K562 (cell line): ENCODE measurements at regions not wholly inside any gene's neighbourhood (a gene's known extent, or its start where the extent isn't known, plus 50 kb on each side); places are given as distances from the start of the nearest gene placed in this dataset.

ENCODE experiments used
- ATAC-seq: fragments of 200-7000 bp; cut with Tn5 transposase; 3 replicates; pipeline ENCODE4 v1.9.1; 2020; ENCODE audit warnings: moderate library complexity
- BruUV-seq: library from RNA; stranded (reverse); fragments of 400-500 nt; replicated peaks from 2 replicates; lab custom pipeline; 2021; lab: Mats Ljungman, UMichigan
- CTCF ChIA-PET: fragments of 300-600 bp; formaldehyde crosslinking; extraction: SDS; loops from one replicate; lab custom pipeline; 2021; ENCODE audit warnings: low intra/inter-chr PET ratio; lab: Yijun Ruan, JAX
- POLR2A ChIA-PET: fragments of 300-600, 350-650 bp; sonication (Branson Sonifier 250); formaldehyde crosslinking; extraction: SDS; loops from one replicate; lab custom pipeline; 2021; ENCODE audit warnings: antibody characterized with exemption, inconsistent platforms; lab: Yijun Ruan, JAX
- DNase-seq, 4 experiments: peaks; one replicate each; pipeline versions ENCODE4 v3.0.0 to v3.0.0-alpha.2; 2011 to 2018; ENCODE audit warnings: low spot score in 3 of 4, mixed read lengths in 3 of 4; ENCODE audit errors: extremely low read depth in 1 of 4
- FAIRE-seq: peaks from 2 replicates; lab custom pipeline; 2011; peaks lifted over from hg19 to GRCh38; lab: Jason Lieb, UNC
- H2AFZ ChIP-seq: 2 replicates; pipeline ENCODE4 v1.6.0; 2011; ENCODE audit warnings: low read depth, low read length, control low read depth, inconsistent platforms
- H3K27ac ChIP-seq: fragments of 200-600 bp; 3 replicates; pipeline ENCODE4 v1.8.0; 2011; ENCODE audit warnings: low read depth, mild to moderate bottlenecking, control low read depth, inconsistent platforms, low read length, moderate library complexity, mixed read lengths; ENCODE audit errors: extremely low read depth
- H3K27me3 ChIP-seq, 2 experiments: fragments of 300-600 bp in 1 of 2; 2 replicates in 1 of 2; 3 replicates in 1 of 2; pipeline versions ENCODE4 v1.6.0 to v1.8.0; 2011; ENCODE audit warnings: inconsistent platforms in 2 of 2, low read length in 2 of 2, mild to moderate bottlenecking in 1 of 2, mixed read lengths in 1 of 2, moderate library complexity in 1 of 2; ENCODE audit not compliant: control insufficient read depth in 2 of 2, insufficient read depth in 2 of 2
- H3K36me3 ChIP-seq: fragments of 300-600 bp; 3 replicates; pipeline ENCODE4 v1.8.0; 2011; ENCODE audit warnings: mild to moderate bottlenecking, low read length, inconsistent platforms; ENCODE audit not compliant: control insufficient read depth, insufficient read depth
- H3K4me1 ChIP-seq, 2 experiments: fragments of 200-600 bp in 1 of 2; replicated peaks in 1 of 2; 2 replicates in 1 of 2; 3 replicates in 1 of 2; pipeline versions ENCODE4 v1.5.1 to v1.8.0; 2011; ENCODE audit warnings: inconsistent platforms in 2 of 2, low read length in 2 of 2, mild to moderate bottlenecking in 1 of 2, mixed read lengths in 1 of 2, moderate library complexity in 1 of 2; ENCODE audit not compliant: control insufficient read depth in 2 of 2, insufficient read depth in 2 of 2
- H3K4me2 ChIP-seq: 2 replicates; pipeline ENCODE4 v1.6.1; 2011; ENCODE audit warnings: low read length, control low read depth, inconsistent platforms, mixed read lengths; ENCODE audit not compliant: insufficient read depth
- H3K4me3 ChIP-seq: fragments of 200-600 bp; sonication (generic), shearing (Covaris generic); 2 replicates; pipeline ENCODE4 v1.5.1; 2016; ENCODE audit warnings: control low read depth, inconsistent platforms
- H3K79me2 ChIP-seq: fragments of 200-600 bp; 3 replicates; pipeline ENCODE4 v1.8.0; 2011; ENCODE audit warnings: low read length, inconsistent platforms; ENCODE audit not compliant: control insufficient read depth, insufficient read depth
- H3K9ac ChIP-seq, 2 experiments: 2 replicates each; pipeline versions ENCODE4 v1.6.0 to v1.6.1; 2011; ENCODE audit warnings: low read depth in 2 of 2, low read length in 2 of 2, control low read depth in 1 of 2, inconsistent platforms in 1 of 2, mild to moderate bottlenecking in 1 of 2, mixed read lengths in 1 of 2; ENCODE audit not compliant: insufficient read depth in 1 of 2
- H3K9me1 ChIP-seq: one replicate; pipeline ENCODE4 v1.6.0; 2011; ENCODE audit warnings: inconsistent platforms, mild to moderate bottlenecking, low read length, moderate library complexity; ENCODE audit not compliant: control insufficient read depth, insufficient read depth
- H3K9me3 ChIP-seq: replicated peaks from 2 replicates; pipeline ENCODE4 v1.5.1; 2011; ENCODE audit warnings: low read depth, low read length, inconsistent platforms; ENCODE audit not compliant: control insufficient read depth, insufficient read depth
- H4K20me1 ChIP-seq: replicated peaks from 2 replicates; pipeline ENCODE4 v1.6.1; 2011; ENCODE audit warnings: low read length, inconsistent platforms, mixed read lengths; ENCODE audit not compliant: control insufficient read depth, insufficient read depth
- BMI1 ChIP-seq: fragments of 150-350 bp; IDR thresholded peaks from 2 replicates; pipeline ENCODE4 v1.6.1; 2014; ENCODE audit warnings: low read length
- E2F3 ChIP-seq: fragments of 250-450 bp; sonication (Bioruptor Pico); IDR thresholded peaks from 2 replicates; pipeline ENCODE4 v1.4.0; 2020; ENCODE audit warnings: mild to moderate bottlenecking
- EP400 ChIP-seq: fragments of 450-650 bp; IDR thresholded peaks from 2 replicates; pipeline ENCODE4 v1.6.1; 2017; ENCODE audit warnings: antibody characterized with exemption, mild to moderate bottlenecking, moderate library complexity
- GTF2B ChIP-seq: IDR thresholded peaks from 2 replicates; pipeline ENCODE4 v1.6.1; 2011; ENCODE audit not compliant: insufficient read length; ENCODE audit errors: extremely low read depth
- HOXB6 ChIP-seq: fragments of 250-450 bp; sonication (Bioruptor Pico); IDR thresholded peaks from 2 replicates; pipeline ENCODE4 v1.5.1; 2022; ENCODE audit warnings: mild to moderate bottlenecking, borderline replicate concordance
- ID3 ChIP-seq, 2 experiments: fragments of 250-450 bp in 1 of 2; fragments of 450-650 bp in 1 of 2; sonication (Bioruptor Pico) in 1 of 2; IDR thresholded peaks; 2 replicates each; pipeline versions ENCODE4 v1.6.1 to v1.8.0; 2016 to 2021; ENCODE audit warnings: mild to moderate bottlenecking in 2 of 2, moderate library complexity in 2 of 2, missing compliant biosample characterization in 1 of 2, missing genetic modification characterization in 1 of 2
- KLF13 ChIP-seq: fragments of 450-650 bp; IDR thresholded peaks from 2 replicates; pipeline ENCODE4 v1.6.1; 2016; ENCODE audit warnings: missing genetic modification characterization, low read depth, mild to moderate bottlenecking, missing compliant biosample characterization, moderate library complexity, borderline replicate concordance
- MAX ChIP-seq: sonication (generic); formaldehyde crosslinking; IDR thresholded peaks from 2 replicates; pipeline ENCODE4 v1.9.0; 2022; ENCODE audit warnings: mild to moderate bottlenecking, missing genetic modification reagents
- PHF20 ChIP-seq: fragments of 450-650 bp; IDR thresholded peaks from 2 replicates; pipeline ENCODE4 v1.6.1; 2018; ENCODE audit not compliant: partially characterized antibody
- SAFB ChIP-seq: fragments of 200-400 bp; formaldehyde crosslinking; IDR thresholded peaks from 2 replicates; pipeline ENCODE4 v1.6.1; 2017; ENCODE audit warnings: low read depth, low read length, borderline replicate concordance
- SMAD3 ChIP-seq: fragments of 450-650 bp; formaldehyde crosslinking; conservative IDR thresholded peaks from 2 replicates; pipeline ENCODE4 v1.4.0; 2020; ENCODE audit warnings: mild to moderate bottlenecking
- TSHZ1 ChIP-seq: fragments of 250-450 bp; sonication (Bioruptor Pico); IDR thresholded peaks from 2 replicates; pipeline ENCODE4 v1.4.0; 2020; ENCODE audit warnings: mild to moderate bottlenecking, moderate library complexity
- XRCC5 ChIP-seq: fragments of 200-400 bp; formaldehyde crosslinking; IDR thresholded peaks from 2 replicates; pipeline ENCODE4 v1.6.1; 2017; ENCODE audit warnings: low read depth, mild to moderate bottlenecking, low read length
- ZFP36 ChIP-seq: fragments of 150-350 bp; IDR thresholded peaks from 2 replicates; pipeline ENCODE4 v1.6.1; 2018; ENCODE audit warnings: low read length, low read depth; ENCODE audit not compliant: partially characterized antibody
- ZNF780A ChIP-seq: fragments of 250-450 bp; sonication (Bioruptor Pico); IDR thresholded peaks from 2 replicates; pipeline ENCODE4 v1.5.0; 2021; ENCODE audit warnings: mild to moderate bottlenecking
- WGBS: fragments of 100-300 bp; shearing (Covaris generic); methylation state at CpG from one replicate; pipeline ENCODE4 v1.1.6; 2016; ENCODE audit warnings: low coverage, mixed read lengths; ENCODE audit not compliant: insufficient coverage; ENCODE audit errors: missing lambda C conversion rate; 5-methylcytosine and 5-hydroxymethylcytosine counted together
- in situ Hi-C: fragments of 300-500 bp; cut with MboI; formaldehyde crosslinking; loops from 4 replicates; pipeline ENCODE4 v1.15.0; 2018; ENCODE audit warnings: inconsistent platforms, mixed read lengths
- intact Hi-C: fragments of 100-400 bp; cut with micrococcal nuclease; formaldehyde crosslinking; loops from 2 replicates; pipeline ENCODE4 v1.14.2; 2022

- BruUV-seq = no TSS peak
- H3K9me1 ChIP-seq = no peaks in the 10 kb centered on the region
- no peak overlapping the region for H3K4me3 ChIP-seq
- no peak overlapping the region for H3K4me2 ChIP-seq
- FAIRE-seq (no peak), DNase-seq (no peak), ATAC-seq (no peak)
- H3K4me1 ChIP-seq = peaks cover 0 to 10% of the 10 kb centered on the region in 2 experiments; a peak in 1 of 5 replicates
- H2AFZ ChIP-seq = no peak overlapping the region
- WGBS = 4% methylated on average over 13 of the region's 13 CpGs
- POLR2A ChIA-PET = no interaction called here
- no peak overlapping the region for H3K27ac ChIP-seq
- CTCF ChIA-PET = no interaction called here
- intact Hi-C loops (no loop called here), in situ Hi-C loops (no loop called here)
- H3K79me2 ChIP-seq = no peaks in the 10 kb centered on the region
- H3K27me3 ChIP-seq = peaks cover 45 to 77% of the 10 kb centered on the region in 2 experiments
- H3K36me3 ChIP-seq = no peaks in the 10 kb centered on the region
- no peaks in the 10 kb centered on the region; the same call in 1 of the 2 replicates for H3K9me3 ChIP-seq
- peaks cover 11% of the 10 kb centered on the region; the same call in 1 of the 2 replicates for H4K20me1 ChIP-seq
- no peak overlapping the region for H3K9ac ChIP-seq
- TF ChIP-seq SAFB (no peak), EP400 (no peak), GTF2B (no peak), MAX (peak; percentile 20; the same call in 1 of the 2 replicates), BMI1 (no peak), PHF20 (peak; percentile 20), HOXB6 (CRISPR knock-in tag) (no peak), ZNF780A (CRISPR knock-in tag) (no peak), ID3 (CRISPR knock-in tag; IDR thresholded peaks at IDR 0.05) (no peak), ID3 (tag; IDR thresholded peaks at IDR 0.05) (no peak), XRCC5 (no peak), ZFP36 (no peak), TSHZ1 (CRISPR knock-in tag) (no peak), KLF13 (tag) (no peak), SMAD3 (CRISPR knock-in tag) (no peak), E2F3 (CRISPR knock-in tag) (no peak)
These were observed 102.0 kb upstream of the FAM20C start for GRCh38 chr7:90111-91063.
